Stimulated activated naive CD8-positive, alpha-beta T cell treated with anti-CD3 and anti-CD28 coated beads, Interleukin-15, amount 100 ng/mL, for 72 hours (primary cell): ENCODE measurements at regions not wholly inside any gene's neighbourhood (a gene's known extent, or its start where the extent isn't known, plus 50 kb on each side); places are given as distances from the start of the nearest gene placed in this dataset.
"Not testable (repeated sequence)": the region's sequence is repeated elsewhere in the genome, so short reads cannot be mapped to it uniquely, and the experiment has no call there.

Experiments used
- ATAC-seq: fragments of 150-1000 bp; cut with Tn5 transposase; 2 replicates; pipeline ENCODE4 v1.10.0; 2021; ENCODE audit warnings: mild to moderate bottlenecking, moderate library complexity
- DNase-seq, 2 donors: peaks; one replicate each; pipeline ENCODE4 v3.0.0; 2021 to 2022
- H3K27ac Mint-ChIP-seq, 2 donors: one replicate each; pipeline ENCODE4 v1.8.0; 2022; ENCODE audit warnings: mild to moderate bottlenecking in 2 of 2, mixed read lengths in 2 of 2, moderate library complexity in 2 of 2
- H3K27me3 Mint-ChIP-seq: one replicate; pipeline ENCODE4 v1.8.0; 2022; ENCODE audit warnings: mixed read lengths
- H3K4me1 Mint-ChIP-seq: one replicate; pipeline ENCODE4 v1.8.0; 2022; ENCODE audit warnings: mild to moderate bottlenecking, mixed read lengths
- H3K4me3 Mint-ChIP-seq, 2 donors: one replicate each; pipeline ENCODE4 v1.8.0; 2022; ENCODE audit warnings: mild to moderate bottlenecking in 2 of 2, mixed read lengths in 2 of 2, moderate library complexity in 1 of 2
- H3K9me3 Mint-ChIP-seq, 2 donors: one replicate each; pipeline ENCODE4 v1.8.0; 2022; ENCODE audit warnings: mixed read lengths in 2 of 2

GRCh38 chr12:83261998-83262397 lies 575.3 kb downstream of the TMTC2 start:
- ATAC-seq (no peak), DNase-seq (no peak)
- no peak overlapping the region for H3K4me3 Mint-ChIP-seq
- no peaks in the 10 kb centered on the region for H3K4me1 Mint-ChIP-seq
- H3K27ac Mint-ChIP-seq, result no peak overlapping the region
- H3K9me3 Mint-ChIP-seq, result no peaks in the 10 kb centered on the region
- H3K27me3 Mint-ChIP-seq, result no peaks in the 10 kb centered on the region

DNA sequence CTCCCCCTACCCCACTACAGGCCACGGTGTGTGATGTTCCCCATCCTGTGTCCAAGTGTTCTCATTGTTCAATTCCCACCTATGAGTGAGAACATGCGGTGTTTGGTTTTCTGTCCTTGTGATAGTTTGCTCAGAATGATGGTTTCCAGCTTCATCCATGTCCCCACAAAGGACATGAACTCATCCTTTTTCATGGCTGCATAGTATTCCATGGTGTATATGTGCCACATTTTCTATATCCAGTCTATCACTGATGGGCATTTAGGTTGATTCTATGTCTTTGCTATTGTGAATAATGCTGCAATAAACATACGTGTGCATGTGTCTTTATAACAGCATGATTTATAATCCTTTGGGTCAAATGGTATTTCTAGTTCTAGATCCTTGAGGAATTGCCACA lies 573.4 kb downstream of the TMTC2 start:
- H3K4me1 Mint-ChIP-seq, H3K4me3 Mint-ChIP-seq, H3K27me3 Mint-ChIP-seq, ATAC-seq, H3K27ac Mint-ChIP-seq, H3K9me3 Mint-ChIP-seq, DNase-seq: not testable (repeated sequence)

DNA sequence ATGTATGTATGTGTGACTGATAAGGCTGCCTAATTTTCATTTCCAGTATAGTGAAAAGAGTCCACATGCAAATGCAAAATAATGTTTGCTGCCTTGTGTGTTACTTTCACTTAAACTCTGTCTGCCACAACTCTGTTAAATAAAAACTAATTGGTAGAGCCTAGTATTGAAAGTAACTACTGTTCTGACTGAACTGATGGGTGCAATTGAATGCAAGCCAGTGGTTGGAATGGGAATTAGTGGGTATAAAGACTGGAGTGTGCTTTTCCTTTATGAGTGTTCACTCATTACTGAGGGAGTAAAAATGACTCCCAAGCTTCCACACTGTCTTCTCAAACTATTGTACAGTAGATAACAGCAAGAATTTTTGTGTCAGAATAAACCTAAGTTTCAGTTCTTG lies 571.0 kb downstream of the TMTC2 start:
- Mint-ChIP-seq H3K9me3 (no peaks in the 10 kb centered on the region), H3K4me3 (no peak overlapping the region), H3K27ac (no peak overlapping the region), H3K4me1 (no peaks in the 10 kb centered on the region), H3K27me3 (no peaks in the 10 kb centered on the region)
- no peak for DNase-seq
- no peak for ATAC-seq

- no peaks in the 10 kb centered on the region for H3K4me1 Mint-ChIP-seq
- no peak overlapping the region for H3K27ac Mint-ChIP-seq
- H3K27me3 Mint-ChIP-seq, result no peaks in the 10 kb centered on the region
- no peaks in the 10 kb centered on the region for H3K9me3 Mint-ChIP-seq
- H3K4me3 Mint-ChIP-seq, result no peak overlapping the region
- DNase-seq, result no peak
- ATAC-seq, result no peak
Observed at GRCh38 chr12:83256562-83256961, 569.9 kb downstream of the TMTC2 start.

DNA sequence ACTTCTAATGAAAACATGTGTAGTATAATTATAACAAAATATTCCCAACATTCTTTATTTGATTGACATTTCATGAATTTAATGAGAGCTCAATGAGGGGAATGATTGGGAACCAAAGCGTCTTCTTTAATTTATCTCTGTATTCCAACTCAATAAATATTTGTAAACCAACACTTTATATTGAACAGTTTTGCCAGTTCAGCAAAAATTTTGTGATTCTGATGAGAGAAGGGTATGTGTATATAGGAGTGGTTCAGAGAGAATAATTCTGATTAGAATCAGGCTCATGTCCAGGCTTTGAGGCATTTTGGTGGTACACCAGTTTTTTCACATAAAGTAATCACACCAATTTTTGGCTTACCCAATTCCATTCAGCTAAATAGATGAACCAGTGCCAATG lies 564.2 kb downstream of the TMTC2 start:
- no peak overlapping the region for H3K27ac Mint-ChIP-seq
- no peak overlapping the region for H3K4me3 Mint-ChIP-seq
- H3K27me3 Mint-ChIP-seq, result no peaks in the 10 kb centered on the region
- peaks cover 3 to 4% of the 10 kb centered on the region in 2 donors for H3K9me3 Mint-ChIP-seq
- no peak for ATAC-seq
- no peaks in the 10 kb centered on the region for H3K4me1 Mint-ChIP-seq
- no peak for DNase-seq

DNA sequence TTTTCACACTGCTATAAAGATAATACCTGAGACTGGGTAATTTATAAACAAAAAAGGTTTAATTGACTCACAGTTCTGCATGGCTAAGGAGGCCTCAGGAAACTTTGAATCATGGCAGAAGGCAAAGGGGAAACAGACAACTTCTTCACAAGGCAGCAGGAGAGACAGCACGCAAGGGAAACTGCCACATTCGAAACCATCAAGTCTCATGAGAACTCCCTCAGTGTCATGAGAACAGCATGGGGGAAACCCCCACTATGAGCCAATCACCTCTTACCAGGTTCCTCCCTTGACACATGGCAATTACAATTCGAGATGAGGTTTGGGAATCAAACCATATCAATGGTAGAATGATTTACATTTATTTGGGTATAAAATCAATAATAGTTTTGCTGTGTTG lies 558.5 kb downstream of the TMTC2 start:
- Mint-ChIP-seq H3K4me1 (no peaks in the 10 kb centered on the region), H3K4me3 (no peak overlapping the region), H3K9me3 (peaks cover 7 to 9% of the 10 kb centered on the region in 2 donors), H3K27ac (no peak overlapping the region), H3K27me3 (no peaks in the 10 kb centered on the region)
- ATAC-seq (no peak), DNase-seq (no peak)

- no peak for DNase-seq
- Mint-ChIP-seq H3K4me1 (no peaks in the 10 kb centered on the region), H3K4me3 (no peak overlapping the region), H3K27me3 (no peaks in the 10 kb centered on the region), H3K27ac (no peak overlapping the region), H3K9me3 (peaks cover 7 to 9% of the 10 kb centered on the region in 2 donors)
- ATAC-seq, result no peak
Observed at GRCh38 chr12:83244001-83244400, 557.3 kb downstream of the TMTC2 start.

DNA sequence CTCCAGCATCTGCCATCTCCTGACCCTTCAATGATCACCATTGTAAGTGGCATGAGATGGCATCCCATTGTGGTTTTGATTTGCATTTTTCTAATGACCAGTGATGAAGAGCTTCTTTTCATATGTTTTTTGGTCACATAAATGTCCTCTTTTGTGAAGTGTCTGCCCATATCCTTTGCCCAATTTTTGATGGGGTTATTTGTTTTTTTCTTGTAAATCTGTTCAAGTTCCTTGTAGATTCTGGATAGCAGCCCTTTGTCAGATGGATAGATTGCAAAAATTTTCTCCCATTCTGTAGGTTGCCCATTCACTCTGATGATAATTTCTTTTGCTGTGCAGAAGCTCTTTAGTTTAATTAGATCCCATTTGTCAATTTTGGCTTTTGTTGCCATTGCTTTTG lies 547.3 kb downstream of the TMTC2 start:
- DNase-seq, H3K4me3 Mint-ChIP-seq, H3K27me3 Mint-ChIP-seq, H3K27ac Mint-ChIP-seq, H3K4me1 Mint-ChIP-seq, ATAC-seq: not testable (repeated sequence)
- H3K9me3 Mint-ChIP-seq, result peaks cover 14 to 16% of the 10 kb centered on the region in 2 donors

DNA sequence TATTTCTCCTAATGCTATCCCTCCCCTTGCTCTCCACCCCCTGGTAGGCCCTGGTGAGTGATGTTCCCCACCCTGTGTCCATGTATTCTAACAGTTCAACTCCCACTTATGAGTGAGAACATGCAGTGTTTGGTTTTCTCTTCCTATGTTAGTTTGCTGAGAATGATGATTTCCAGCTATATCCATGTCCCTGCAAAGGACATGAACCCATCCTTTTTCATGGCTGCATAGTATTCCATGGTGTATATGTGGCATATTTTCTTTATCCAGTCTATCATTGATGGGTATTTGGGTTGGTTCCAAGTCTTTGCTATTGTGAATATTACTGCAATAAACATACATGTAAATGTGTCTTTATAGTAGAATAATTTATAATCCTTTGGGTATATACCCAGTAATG lies 540.3 kb downstream of the TMTC2 start:
- H3K4me3 Mint-ChIP-seq, H3K27ac Mint-ChIP-seq, ATAC-seq, H3K4me1 Mint-ChIP-seq, DNase-seq, H3K27me3 Mint-ChIP-seq: not testable (repeated sequence)
- H3K9me3 Mint-ChIP-seq, result peaks cover 14 to 22% of the 10 kb centered on the region in 2 donors

DNA sequence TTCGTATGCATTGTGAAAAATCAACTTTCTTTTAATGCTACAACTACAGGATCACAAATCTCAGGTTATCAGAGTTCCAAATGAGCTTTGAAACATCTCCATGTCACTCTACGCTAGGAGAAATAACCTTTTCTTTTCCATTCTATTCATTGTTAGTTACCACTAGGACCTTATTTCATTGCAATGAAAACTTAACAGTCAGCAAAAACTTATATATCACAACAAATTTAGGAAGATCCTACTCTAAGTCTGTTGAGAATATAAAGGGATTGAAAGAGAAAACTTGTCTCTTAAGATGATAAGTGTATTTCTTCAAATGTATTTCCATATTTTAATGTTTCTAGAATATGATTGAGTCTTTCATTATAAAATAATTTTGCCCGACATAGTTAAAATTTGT lies 539.1 kb downstream of the TMTC2 start:
- DNase-seq (no peak), ATAC-seq (no peak)
- Mint-ChIP-seq H3K9me3 (peaks cover 8 to 21% of the 10 kb centered on the region in 2 donors), H3K4me3 (no peak overlapping the region), H3K27me3 (no peaks in the 10 kb centered on the region), H3K27ac (no peak overlapping the region), H3K4me1 (no peaks in the 10 kb centered on the region)

- Mint-ChIP-seq H3K27me3 (no peaks in the 10 kb centered on the region), H3K4me3 (no peak overlapping the region), H3K9me3 (peaks cover 0 to 6% of the 10 kb centered on the region in 2 donors), H3K4me1 (no peaks in the 10 kb centered on the region), H3K27ac (no peak overlapping the region)
- ATAC-seq, result no peak
- DNase-seq, result no peak
Observed at GRCh38 chr12:83224012-83224411, 537.3 kb downstream of the TMTC2 start.

DNA sequence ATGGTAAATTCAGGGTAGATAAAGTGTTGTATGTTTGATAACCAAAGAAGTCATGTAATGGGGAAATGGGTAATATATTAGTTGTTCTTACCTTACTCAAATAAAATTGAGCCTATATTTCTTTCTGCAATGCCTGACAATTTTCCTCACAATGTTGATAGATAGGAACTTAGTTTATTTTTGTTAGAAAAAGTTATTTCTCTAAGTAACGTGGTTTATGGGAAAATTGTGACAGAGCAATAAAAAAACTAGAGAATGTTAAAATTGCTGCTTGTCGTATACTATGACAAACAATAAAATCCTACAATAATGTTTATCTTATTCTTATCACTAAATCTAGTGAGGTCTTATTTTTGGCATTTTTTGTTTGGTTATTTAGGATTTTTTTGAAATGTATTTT lies 534.1 kb downstream of the TMTC2 start:
- H3K9me3 Mint-ChIP-seq, result no peaks in the 10 kb centered on the region
- DNase-seq (no peak), ATAC-seq (no peak)
- H3K27ac Mint-ChIP-seq, result no peak overlapping the region
- H3K27me3 Mint-ChIP-seq, result no peaks in the 10 kb centered on the region
- H3K4me1 Mint-ChIP-seq, result no peaks in the 10 kb centered on the region
- H3K4me3 Mint-ChIP-seq, result no peak overlapping the region

DNA sequence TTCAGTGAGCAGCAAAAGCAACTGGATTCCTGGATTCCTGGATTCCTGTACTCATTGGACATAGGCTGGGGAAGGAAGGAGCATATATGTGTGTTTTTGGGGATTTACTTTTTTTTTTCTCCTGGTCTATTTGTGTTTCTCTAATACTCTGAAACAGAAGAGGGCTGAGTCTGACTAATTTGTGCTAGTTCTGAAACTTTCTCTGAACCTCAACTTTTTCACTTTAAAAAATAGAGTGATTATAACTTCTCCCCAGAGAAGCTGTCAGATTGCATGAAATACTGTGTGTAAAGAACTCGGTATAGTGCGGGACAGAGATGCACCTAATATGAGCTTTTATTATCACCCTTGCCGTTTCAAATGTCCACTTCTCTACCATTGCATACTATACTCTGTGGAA lies 529.5 kb downstream of the TMTC2 start:
- Mint-ChIP-seq H3K9me3 (no peaks in the 10 kb centered on the region), H3K27ac (no peak overlapping the region), H3K4me1 (no peaks in the 10 kb centered on the region), H3K4me3 (no peak overlapping the region), H3K27me3 (no peaks in the 10 kb centered on the region)
- no peak for ATAC-seq
- no peak for DNase-seq

GRCh38 chr12:83214185-83214584 lies 527.5 kb downstream of the TMTC2 start:
- H3K4me3 Mint-ChIP-seq, result no peak overlapping the region
- no peak for ATAC-seq
- H3K27me3 Mint-ChIP-seq, result no peaks in the 10 kb centered on the region
- no peaks in the 10 kb centered on the region for H3K9me3 Mint-ChIP-seq
- H3K27ac Mint-ChIP-seq, result no peak overlapping the region
- DNase-seq, result no peak
- H3K4me1 Mint-ChIP-seq, result no peaks in the 10 kb centered on the region

- ATAC-seq, result no peak
- DNase-seq, result no peak
- H3K4me1 Mint-ChIP-seq, result no peaks in the 10 kb centered on the region
- H3K27ac Mint-ChIP-seq, result no peak overlapping the region
- no peaks in the 10 kb centered on the region for H3K9me3 Mint-ChIP-seq
- H3K27me3 Mint-ChIP-seq, result no peaks in the 10 kb centered on the region
- no peak overlapping the region for H3K4me3 Mint-ChIP-seq
Observed at GRCh38 chr12:83210933-83211332, 524.2 kb downstream of the TMTC2 start.

DNA sequence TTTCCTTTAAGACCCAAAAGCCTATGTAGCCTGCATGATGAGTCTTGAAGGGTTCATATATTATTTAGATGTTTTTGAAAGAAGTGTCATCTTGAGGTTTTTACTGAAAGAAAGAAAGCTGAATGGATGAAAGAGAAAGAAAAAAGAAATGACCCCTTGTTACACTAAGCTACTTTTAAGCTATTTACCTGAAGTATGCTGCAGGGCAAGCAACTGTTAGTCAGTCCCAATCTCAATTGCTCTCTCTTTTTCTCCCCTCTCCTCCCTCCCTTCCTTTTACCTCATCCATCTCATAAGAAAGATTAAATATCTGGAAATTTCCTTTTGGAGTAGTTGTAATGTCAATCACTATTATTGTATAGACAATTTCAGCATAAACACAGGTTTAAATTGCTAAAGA lies 512.4 kb downstream of the TMTC2 start:
- H3K4me1 Mint-ChIP-seq, result no peaks in the 10 kb centered on the region
- H3K9me3 Mint-ChIP-seq, result peaks cover 0 to 7% of the 10 kb centered on the region in 2 donors
- H3K27ac Mint-ChIP-seq, result no peak overlapping the region
- ATAC-seq, result no peak
- no peaks in the 10 kb centered on the region for H3K27me3 Mint-ChIP-seq
- DNase-seq, result no peak
- no peak overlapping the region for H3K4me3 Mint-ChIP-seq

GRCh38 chr12:83198291-83199015 lies 511.7 kb downstream of the TMTC2 start:
- H3K9me3 Mint-ChIP-seq, result peaks cover 0 to 7% of the 10 kb centered on the region in 2 donors
- no peak overlapping the region for H3K4me3 Mint-ChIP-seq
- H3K27ac Mint-ChIP-seq, result no peak overlapping the region
- DNase-seq (no peak), ATAC-seq (no peak)
- no peaks in the 10 kb centered on the region for H3K4me1 Mint-ChIP-seq
- H3K27me3 Mint-ChIP-seq, result no peaks in the 10 kb centered on the region
